ENCODE measurements at regions not wholly inside any gene's neighbourhood (a gene's known extent, or its start where the extent isn't known, plus 50 kb on each side); places are given as distances from the start of the nearest gene placed in this dataset.

GRCh38 chr2:10208736-10209135 is 86.2 kb downstream of the RRM2 start:
- no peak for DNase-seq (ENCODE audit: low read depth, low spot score)
- CTCF ChIA-PET, result interaction anchor here (1.0 kb wide), 1 partner anchor 201 kb away, joined by 3 read pairs; no protein-coding TSS in a partner anchor

GRCh38 chr2:10209406-10209935 is 86.9 kb downstream of the RRM2 start:
- H3K4me3 ChIP-seq (ENCODE audit: low read depth, low read length), result no peak overlapping the region
- TF ChIP-seq CTCF (IDR thresholded peaks at IDR 0.05; ENCODE audit: insufficient read depth, low read length, missing control alignments), result no peak
- CTCF ChIA-PET, result no interaction called here
- POLR2A ChIA-PET, result no interaction called here
- DNase-seq (ENCODE audit: low read depth, low spot score), result no peak

More at GRCh38 chr2:10208736-10209135, 86.2 kb downstream of the RRM2 start:
- POLR2A ChIA-PET, result no interaction called here
- H3K4me3 ChIP-seq (ENCODE audit: low read depth, low read length), result no peak overlapping the region
- no peak for TF ChIP-seq CTCF (IDR thresholded peaks at IDR 0.05; ENCODE audit: insufficient read depth, low read length, missing control alignments)

- no peak overlapping the region for H3K4me3 ChIP-seq (ENCODE audit: low read depth, low read length)
- DNase-seq (ENCODE audit: low read depth, low spot score), result no peak
- ChIA-PET CTCF (interaction anchor here (0.7 kb wide), 1 partner anchor 17 kb away, joined by 3 read pairs; no protein-coding TSS in a partner anchor), POLR2A (no interaction called here)
- TF ChIP-seq CTCF (IDR thresholded peaks at IDR 0.05; ENCODE audit: insufficient read depth, low read length, missing control alignments), result no peak
These were observed 87.8 kb downstream of the RRM2 start for GRCh38 chr2:10210336-10210735.

- no peak for TF ChIP-seq CTCF (IDR thresholded peaks at IDR 0.05; ENCODE audit: insufficient read depth, low read length, missing control alignments)
- CTCF ChIA-PET, result no interaction called here
- no peak for DNase-seq (ENCODE audit: low read depth, low spot score)
- H3K4me3 ChIP-seq (ENCODE audit: low read depth, low read length), result no peak overlapping the region
- POLR2A ChIA-PET, result no interaction called here
These were observed 89.4 kb downstream of the RRM2 start for GRCh38 chr2:10211844-10212422.

- POLR2A ChIA-PET, result no interaction called here
- H3K4me3 ChIP-seq (ENCODE audit: low read depth, low read length), result no peak overlapping the region
- DNase-seq (ENCODE audit: low read depth, low spot score), result no peak
- TF ChIP-seq CTCF (IDR thresholded peaks at IDR 0.05; ENCODE audit: insufficient read depth, low read length, missing control alignments), result no peak
- CTCF ChIA-PET, result no interaction called here
These were observed 89.9 kb upstream of the HPCAL1 start for GRCh38 chr2:10212827-10213226.

GRCh38 chr2:10214179-10214578 is 88.5 kb upstream of the HPCAL1 start:
- ChIA-PET POLR2A (no interaction called here), CTCF (no interaction called here)
- DNase-seq (ENCODE audit: low read depth, low spot score), result no peak
- H3K4me3 ChIP-seq (ENCODE audit: low read depth, low read length), result no peak overlapping the region
- no peak for TF ChIP-seq CTCF (IDR thresholded peaks at IDR 0.05; ENCODE audit: insufficient read depth, low read length, missing control alignments)
